ENCODE measurements at regions not wholly inside any gene's neighbourhood (a gene's known extent, or its start where the extent isn't known, plus 50 kb on each side); places are given as distances from the start of the nearest gene placed in this dataset.
"Not testable (repeated sequence)": the region's sequence is repeated elsewhere in the genome, so short reads cannot be mapped to it uniquely, and the experiment has no call there.

DNA sequence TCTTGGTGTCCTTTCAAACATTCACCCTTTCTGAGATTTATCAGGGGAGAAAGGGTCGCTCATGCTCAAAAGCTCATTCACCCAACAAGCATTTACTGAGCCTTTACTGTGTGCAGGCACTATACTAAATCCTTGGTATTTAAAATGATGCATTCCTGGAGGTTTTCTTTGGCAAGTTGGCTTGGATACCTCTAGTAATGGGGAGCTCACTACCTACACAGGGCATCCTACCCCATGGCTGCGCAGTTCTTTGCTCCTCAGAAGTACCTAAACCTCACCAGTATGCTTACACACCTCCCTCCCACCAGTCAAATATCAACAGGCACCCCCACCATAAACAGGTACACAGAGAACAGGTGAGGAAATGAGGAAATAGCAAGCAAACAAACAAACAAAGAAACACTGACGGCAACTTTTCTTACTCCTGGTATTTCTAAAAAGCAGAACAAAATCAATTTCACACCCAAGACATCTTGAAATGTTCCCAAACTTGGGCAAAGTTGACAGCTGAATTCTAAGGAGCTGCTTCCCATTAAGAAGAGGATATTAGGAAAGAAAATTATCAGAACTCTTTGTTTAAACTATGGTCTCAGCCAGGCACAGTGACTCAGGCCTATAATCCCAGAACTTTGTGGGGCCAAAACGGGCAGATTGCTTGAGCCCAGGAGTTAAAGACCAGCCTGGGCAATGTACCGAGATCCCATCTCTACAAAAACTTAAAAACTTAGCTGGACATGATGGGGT is 104.8 kb downstream of the PSMG1 start:
- H3K4me1 Mint-ChIP-seq: no peaks in the 10 kb centered on the region

DNA sequence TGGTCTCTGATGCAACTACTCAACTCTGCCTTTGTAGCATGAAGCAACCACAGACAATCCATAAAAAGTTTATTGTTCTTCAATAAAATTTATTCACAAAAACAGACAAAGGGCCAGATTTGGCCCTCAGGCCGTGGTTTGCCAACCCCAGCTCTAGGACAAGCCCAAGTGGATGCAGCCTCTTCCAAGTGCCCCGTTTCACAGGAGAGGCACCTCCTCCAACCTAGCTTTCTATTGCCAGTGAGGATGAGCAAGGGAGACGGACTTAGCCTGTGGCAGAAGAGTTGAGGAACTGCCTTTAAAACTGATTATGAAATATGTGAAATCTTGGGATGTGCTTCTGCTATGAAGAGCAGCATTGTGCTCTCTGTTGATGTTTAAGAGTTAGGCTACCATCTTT is 105.4 kb downstream of the PSMG1 start:
- peaks cover 3 to 18% of the 10 kb centered on the region in 2 donors for H3K9me3 Mint-ChIP-seq
- peaks cover 16% of the 10 kb centered on the region for H3K27me3 Mint-ChIP-seq
- no peaks in the 10 kb centered on the region for H3K4me1 Mint-ChIP-seq
- no peak overlapping the region for H3K27ac Mint-ChIP-seq
- no peak overlapping the region for H3K4me3 Mint-ChIP-seq
- ATAC-seq (no peak), DNase-seq (no peak)

More for the DNA sequence above, 104.8 kb downstream of the PSMG1 start:
- no peak for DNase-seq
- no peak overlapping the region for H3K4me3 Mint-ChIP-seq
- H3K27me3 Mint-ChIP-seq: peaks cover 16% of the 10 kb centered on the region
- H3K9me3 Mint-ChIP-seq: peaks cover 3 to 18% of the 10 kb centered on the region in 2 donors
- no peak for ATAC-seq
- no peak overlapping the region for H3K27ac Mint-ChIP-seq

DNA sequence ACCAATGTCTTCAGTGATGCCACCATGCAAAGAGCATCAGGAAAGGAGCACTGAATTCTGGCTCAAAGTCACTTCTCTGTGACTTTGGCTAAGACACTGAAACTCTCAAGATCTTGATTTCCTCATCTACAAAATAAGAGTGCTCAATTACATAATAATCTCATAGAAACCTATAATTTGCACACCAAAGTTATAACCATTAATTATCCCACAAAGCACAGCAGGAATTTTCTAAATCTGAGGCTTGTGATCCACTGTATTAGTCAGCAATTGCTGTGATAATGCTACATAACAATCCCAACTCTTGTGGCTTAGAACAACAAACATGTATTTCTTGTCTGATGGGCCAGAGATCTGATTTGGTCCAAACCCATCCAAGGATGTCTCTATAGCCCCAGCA is 108.7 kb downstream of the PSMG1 start:
- H3K27ac Mint-ChIP-seq: no peak overlapping the region
- DNase-seq (no peak), ATAC-seq (no peak)
- no peaks in the 10 kb centered on the region for H3K4me1 Mint-ChIP-seq
- H3K27me3 Mint-ChIP-seq: peaks cover 6% of the 10 kb centered on the region
- peaks cover 3 to 18% of the 10 kb centered on the region in 2 donors for H3K9me3 Mint-ChIP-seq
- H3K4me3 Mint-ChIP-seq: no peak overlapping the region

DNA sequence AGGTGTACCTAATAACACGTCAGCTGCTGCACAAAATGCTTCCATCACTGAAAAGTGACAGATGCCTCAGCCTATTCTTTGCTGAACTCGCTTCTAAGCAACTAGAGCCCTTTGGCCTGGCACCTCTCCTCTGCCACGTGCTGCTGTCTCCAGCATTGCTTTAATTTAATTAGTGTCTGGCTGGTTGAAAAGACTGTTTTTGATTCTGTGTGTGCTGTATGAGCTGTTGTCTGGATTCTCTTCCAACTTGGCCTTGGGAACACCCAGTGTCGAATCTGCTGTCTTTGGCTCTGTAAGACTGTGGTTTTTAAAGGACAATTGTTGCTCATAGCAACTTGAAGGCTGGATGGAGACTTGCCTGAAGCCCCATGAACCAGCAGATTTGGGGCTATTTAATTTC is 109.5 kb downstream of the PSMG1 start:
- Mint-ChIP-seq H3K9me3 (peaks cover 7 to 18% of the 10 kb centered on the region in 2 donors), H3K4me1 (no peaks in the 10 kb centered on the region), H3K27me3 (no peaks in the 10 kb centered on the region), H3K27ac (no peak overlapping the region), H3K4me3 (no peak overlapping the region)
- DNase-seq: no peak
- ATAC-seq: no peak

DNA sequence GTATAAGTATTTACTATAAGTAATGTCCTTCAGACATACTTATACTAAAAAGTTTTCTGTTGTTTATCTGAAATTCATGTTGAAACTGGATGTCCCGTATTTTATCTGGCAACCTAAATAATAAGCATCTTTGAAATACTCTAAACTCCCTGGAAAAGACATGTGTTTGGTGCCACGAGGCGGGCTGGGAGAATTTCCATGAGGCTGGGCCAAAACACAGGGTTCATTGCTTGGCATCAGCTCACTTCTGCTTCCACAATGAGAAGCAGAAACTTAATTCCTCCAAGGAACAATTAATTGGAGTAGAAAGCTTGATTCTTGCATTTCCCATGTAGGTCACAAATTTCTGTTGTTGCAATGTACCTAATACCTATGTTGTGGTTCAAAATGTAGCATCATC is 110.2 kb downstream of the PSMG1 start:
- no peaks in the 10 kb centered on the region for H3K27me3 Mint-ChIP-seq
- no peaks in the 10 kb centered on the region for H3K4me1 Mint-ChIP-seq
- no peak overlapping the region for H3K27ac Mint-ChIP-seq
- H3K4me3 Mint-ChIP-seq: no peak overlapping the region
- DNase-seq: no peak
- peaks cover 9 to 18% of the 10 kb centered on the region in 2 donors for H3K9me3 Mint-ChIP-seq
- no peak for ATAC-seq

DNA sequence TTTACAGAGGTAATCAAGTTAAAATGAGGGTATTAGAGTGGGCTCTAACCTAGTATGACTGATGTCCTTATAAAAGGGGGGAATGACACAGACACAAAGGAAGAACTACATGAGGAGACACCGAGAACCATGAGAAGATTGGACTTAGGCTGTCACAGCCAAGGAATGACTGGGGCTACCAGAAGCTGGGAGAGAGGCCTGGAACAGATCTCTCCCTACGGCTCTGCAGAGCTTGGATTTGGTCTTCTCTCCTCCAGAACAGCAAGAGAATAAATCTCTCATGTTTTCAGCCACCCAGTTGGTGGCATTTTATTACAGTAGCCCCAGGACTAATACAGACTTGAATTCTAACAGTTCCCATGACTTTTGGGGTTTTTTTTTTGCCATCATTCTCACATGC is 110.8 kb downstream of the PSMG1 start:
- Mint-ChIP-seq H3K9me3 (peaks cover 9 to 18% of the 10 kb centered on the region in 2 donors), H3K27ac (no peak overlapping the region), H3K4me3 (no peak overlapping the region), H3K4me1 (no peaks in the 10 kb centered on the region), H3K27me3 (no peaks in the 10 kb centered on the region)
- no peak for DNase-seq
- ATAC-seq: no peak

DNA sequence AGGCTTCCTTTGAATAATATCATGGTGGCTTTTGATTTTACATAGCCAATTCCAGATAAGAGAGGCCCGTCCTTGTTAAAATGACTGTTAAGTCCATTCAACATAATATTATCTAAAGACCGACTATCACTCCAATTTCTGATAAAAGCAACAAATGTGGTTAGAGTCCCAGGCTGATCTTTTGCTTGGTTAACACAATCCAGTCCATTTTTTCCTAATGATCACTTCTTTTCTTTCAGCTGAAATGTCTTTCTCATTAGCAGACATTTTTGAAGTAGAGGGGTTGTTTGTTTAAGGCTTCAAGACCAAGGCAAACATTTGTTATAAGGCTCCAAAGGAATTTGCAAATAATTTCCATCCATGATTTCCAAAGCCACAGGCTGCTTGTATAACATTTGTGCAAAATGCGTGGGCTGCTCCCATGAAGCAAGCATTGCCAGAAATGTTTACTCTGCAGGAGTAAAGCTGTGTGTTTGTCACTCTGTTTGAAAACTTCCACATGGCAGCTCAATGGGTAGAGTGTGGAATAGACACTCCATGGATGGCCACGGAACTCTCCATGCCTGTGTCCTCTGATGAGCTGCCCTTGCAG is 111.5 kb downstream of the PSMG1 start:
- H3K4me3 Mint-ChIP-seq: no peak overlapping the region
- H3K27me3 Mint-ChIP-seq: no peaks in the 10 kb centered on the region
- DNase-seq (no peak), ATAC-seq (no peak)
- no peaks in the 10 kb centered on the region for H3K4me1 Mint-ChIP-seq
- peaks cover 9 to 18% of the 10 kb centered on the region in 2 donors for H3K9me3 Mint-ChIP-seq
- no peak overlapping the region for H3K27ac Mint-ChIP-seq

DNA sequence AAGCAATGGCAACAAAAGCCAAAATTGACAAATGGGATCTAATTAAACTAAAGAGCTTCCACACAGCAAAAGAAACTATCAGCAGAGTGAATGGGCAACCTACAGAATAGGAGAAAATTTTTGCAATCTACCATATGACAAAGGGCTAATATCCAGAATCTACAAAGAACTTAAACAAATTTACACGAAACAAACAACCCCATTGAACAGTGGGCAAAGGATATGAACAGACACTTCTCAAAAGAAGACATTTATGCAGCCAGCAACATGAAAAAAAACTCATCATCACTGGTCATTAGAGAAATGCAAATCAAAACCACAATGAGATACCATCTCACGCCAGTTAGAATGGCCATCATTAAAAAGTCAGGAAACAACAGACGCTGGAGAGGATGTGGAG is 113.4 kb downstream of the PSMG1 start:
- H3K27me3 Mint-ChIP-seq, ATAC-seq: not testable (repeated sequence)

DNA sequence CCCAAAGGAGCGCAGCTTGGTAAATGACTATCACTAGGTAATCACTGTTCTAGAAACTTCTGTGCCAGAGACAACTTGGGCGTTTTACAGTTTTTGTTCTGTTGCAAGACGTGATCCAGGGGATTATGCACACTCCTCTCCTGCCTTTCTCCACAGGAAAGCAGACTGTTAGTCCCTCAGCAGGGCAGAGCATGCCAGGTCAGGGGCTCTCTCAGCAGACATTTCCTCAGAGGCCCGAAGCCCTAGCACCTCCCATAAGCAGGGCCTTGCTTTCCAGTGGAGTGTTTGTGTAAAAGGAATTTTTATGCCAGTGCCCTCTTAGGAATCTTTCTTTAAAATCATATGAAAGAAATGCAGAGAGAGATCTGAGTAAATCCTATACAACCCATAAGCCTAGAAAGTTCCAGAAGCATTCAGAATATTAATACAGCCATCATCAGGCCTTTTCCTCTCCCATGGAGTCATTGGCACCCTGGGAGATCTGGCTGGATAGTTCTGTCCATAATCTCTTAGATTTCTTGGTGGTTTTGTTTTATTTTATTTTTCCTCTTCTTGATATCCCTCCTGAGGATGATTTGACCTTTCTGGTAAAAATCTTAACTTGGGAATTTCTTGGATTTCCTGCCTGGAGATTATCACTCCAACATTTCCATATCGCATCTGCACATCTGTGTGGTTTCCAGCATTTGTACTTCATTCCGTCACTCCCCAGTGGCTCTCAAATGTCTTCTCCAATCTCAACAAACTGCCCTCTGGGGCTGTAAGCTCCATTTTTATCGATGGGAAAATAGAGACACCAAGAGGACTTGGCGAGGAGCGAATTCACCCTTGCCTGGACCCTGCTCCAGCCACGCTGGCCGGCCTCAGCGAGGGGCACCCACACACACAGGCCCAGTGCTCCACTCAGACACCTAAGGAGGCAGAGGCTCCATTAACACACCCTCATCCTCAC is 116.1 kb downstream of the PSMG1 start:
- no peak overlapping the region for H3K27ac Mint-ChIP-seq
- DNase-seq: no peak
- no peaks in the 10 kb centered on the region for H3K4me1 Mint-ChIP-seq
- H3K27me3 Mint-ChIP-seq: no peaks in the 10 kb centered on the region
- no peak for ATAC-seq
- H3K4me3 Mint-ChIP-seq: no peak overlapping the region
- H3K9me3 Mint-ChIP-seq: peaks cover 0 to 6% of the 10 kb centered on the region in 2 donors

More for the DNA sequence above, 113.4 kb downstream of the PSMG1 start:
- not testable (repeated sequence) for H3K4me1 Mint-ChIP-seq, H3K9me3 Mint-ChIP-seq, H3K4me3 Mint-ChIP-seq, DNase-seq, H3K27ac Mint-ChIP-seq

DNA sequence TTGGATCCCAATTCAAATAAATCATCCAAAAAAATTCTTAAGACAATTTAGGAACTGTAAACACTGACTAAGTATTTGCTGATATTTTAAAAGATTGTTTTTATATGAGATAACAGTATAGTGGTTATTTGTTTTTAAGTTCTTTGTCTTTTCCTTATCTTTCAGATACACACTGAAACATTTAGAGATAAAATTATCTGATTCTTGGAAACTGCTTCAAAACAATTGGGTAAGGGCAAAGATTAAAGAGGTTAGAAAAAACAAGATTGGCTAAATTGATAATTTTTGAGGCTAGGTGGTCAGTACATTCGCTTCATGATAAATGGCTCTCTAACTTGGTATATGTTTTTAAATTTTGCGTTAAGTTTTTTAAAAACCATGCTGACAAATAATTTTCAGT is 117.3 kb downstream of the PSMG1 start:
- Mint-ChIP-seq H3K4me1 (no peaks in the 10 kb centered on the region), H3K4me3 (no peak overlapping the region), H3K27me3 (no peaks in the 10 kb centered on the region), H3K27ac (peak overlapping the region in 1 of 2 donors; percentile 13), H3K9me3 (peaks cover 0 to 6% of the 10 kb centered on the region in 2 donors)
- no peak for DNase-seq
- no peak for ATAC-seq

DNA sequence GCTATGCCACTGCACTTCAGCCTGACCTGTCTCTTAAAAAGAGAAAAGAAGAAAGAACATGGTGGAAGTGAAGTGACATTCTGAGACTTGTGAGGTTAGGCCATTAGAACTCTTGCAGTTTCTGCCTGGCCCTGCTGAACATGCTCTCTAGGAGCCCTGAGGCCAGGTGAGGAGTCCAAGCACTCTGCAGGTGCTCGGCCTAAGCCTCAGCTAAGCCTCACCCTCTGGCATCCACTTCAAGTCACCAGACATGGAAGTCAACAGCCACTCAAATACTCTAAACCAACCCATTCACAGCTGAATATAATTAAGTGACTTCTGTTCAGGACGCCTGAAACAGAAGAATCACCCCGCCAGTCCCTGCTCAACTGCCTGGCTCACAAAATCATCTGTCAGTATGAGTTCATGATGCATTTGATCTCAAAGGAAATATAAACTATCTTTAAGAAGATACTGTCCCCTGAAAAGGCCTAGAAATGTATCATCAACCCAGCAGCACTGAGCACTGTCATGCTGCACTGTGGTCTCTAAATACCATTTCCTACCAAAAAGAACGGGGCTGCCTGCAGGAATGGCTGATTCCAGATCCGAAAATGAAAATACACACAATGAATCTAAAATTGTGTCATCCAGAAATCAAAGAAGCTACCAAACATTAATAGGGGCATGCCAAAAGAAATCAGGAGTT is 118.8 kb downstream of the PSMG1 start:
- no peaks in the 10 kb centered on the region for H3K4me1 Mint-ChIP-seq
- ATAC-seq: no peak
- no peaks in the 10 kb centered on the region for H3K27me3 Mint-ChIP-seq
- no peak for DNase-seq
- H3K9me3 Mint-ChIP-seq: peaks cover 0 to 6% of the 10 kb centered on the region in 2 donors
- H3K4me3 Mint-ChIP-seq: no peak overlapping the region
- H3K27ac Mint-ChIP-seq: no peak overlapping the region

DNA sequence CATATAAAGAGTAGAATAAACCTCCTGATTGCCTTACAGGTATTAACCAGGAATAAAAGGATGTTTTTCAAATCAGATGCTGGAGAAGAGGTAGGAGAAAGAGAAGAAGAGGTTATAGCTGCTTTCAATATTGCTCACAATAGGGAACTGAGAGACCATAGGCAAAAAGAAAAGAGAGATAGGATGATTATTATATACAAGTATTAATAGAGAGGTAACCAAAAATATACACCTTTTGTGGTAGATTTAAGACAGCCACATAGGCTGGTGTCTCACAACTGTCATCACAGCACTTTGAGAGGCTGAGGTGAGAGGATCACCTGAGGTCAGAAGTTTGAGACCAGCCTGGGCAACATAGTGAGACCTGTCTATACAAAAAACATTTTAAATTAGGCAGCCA is 119.7 kb downstream of the PSMG1 start:
- ATAC-seq: no peak
- H3K27ac Mint-ChIP-seq: no peak overlapping the region
- no peak for DNase-seq
- no peaks in the 10 kb centered on the region for H3K27me3 Mint-ChIP-seq
- no peaks in the 10 kb centered on the region for H3K4me1 Mint-ChIP-seq
- H3K4me3 Mint-ChIP-seq: no peak overlapping the region
- H3K9me3 Mint-ChIP-seq: peaks cover 0 to under 1% of the 10 kb centered on the region in 2 donors

DNA sequence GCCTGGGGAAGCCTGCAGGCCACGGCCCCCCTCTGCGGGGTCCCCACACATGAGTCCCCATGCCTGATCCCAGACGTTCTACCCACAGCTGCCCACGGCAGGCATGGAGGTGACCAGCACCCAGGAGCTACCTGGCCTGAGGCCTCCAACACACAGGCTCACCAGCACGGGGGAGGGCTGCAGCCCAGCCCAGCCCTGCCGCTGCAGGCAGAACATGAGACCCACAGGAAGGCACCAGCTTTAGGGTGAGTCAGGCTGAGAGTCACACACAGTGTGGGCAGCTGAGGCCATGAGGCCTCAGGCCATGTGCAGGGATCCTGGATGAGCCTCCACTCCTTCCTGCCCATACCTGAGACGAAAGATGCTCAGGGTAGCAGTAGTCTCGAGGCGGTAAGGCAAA is 121.1 kb downstream of the PSMG1 start:
- Mint-ChIP-seq H3K4me3 (no peak overlapping the region), H3K9me3 (no peaks in the 10 kb centered on the region), H3K27me3 (no peaks in the 10 kb centered on the region), H3K27ac (no peak overlapping the region), H3K4me1 (no peaks in the 10 kb centered on the region)
- ATAC-seq: no peak
- no peak for DNase-seq

DNA sequence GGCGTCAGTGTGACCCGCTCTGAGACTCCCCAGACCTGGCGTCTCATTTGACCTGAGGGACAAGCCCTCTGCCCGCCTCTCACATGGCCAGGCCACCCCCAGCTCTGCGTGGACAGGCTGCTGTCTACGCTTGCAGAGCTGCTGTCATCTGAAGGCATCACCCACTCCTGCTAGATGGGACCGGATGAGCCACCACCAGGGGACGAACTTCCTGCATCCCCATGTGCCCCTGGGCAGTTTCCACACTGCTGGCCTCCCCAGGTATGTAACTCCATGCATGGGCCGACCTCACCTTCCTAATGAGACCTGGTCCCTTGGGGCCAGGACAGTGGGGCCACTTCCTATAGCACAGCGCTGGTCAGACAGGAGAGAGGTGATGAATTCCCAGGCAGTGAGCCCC is 121.5 kb downstream of the PSMG1 start:
- no peak overlapping the region for H3K4me3 Mint-ChIP-seq
- H3K27ac Mint-ChIP-seq: no peak overlapping the region
- no peaks in the 10 kb centered on the region for H3K4me1 Mint-ChIP-seq
- peaks cover 2% of the 10 kb centered on the region for H3K27me3 Mint-ChIP-seq
- ATAC-seq (no peak), DNase-seq (no peak)
- H3K9me3 Mint-ChIP-seq: no peaks in the 10 kb centered on the region

DNA sequence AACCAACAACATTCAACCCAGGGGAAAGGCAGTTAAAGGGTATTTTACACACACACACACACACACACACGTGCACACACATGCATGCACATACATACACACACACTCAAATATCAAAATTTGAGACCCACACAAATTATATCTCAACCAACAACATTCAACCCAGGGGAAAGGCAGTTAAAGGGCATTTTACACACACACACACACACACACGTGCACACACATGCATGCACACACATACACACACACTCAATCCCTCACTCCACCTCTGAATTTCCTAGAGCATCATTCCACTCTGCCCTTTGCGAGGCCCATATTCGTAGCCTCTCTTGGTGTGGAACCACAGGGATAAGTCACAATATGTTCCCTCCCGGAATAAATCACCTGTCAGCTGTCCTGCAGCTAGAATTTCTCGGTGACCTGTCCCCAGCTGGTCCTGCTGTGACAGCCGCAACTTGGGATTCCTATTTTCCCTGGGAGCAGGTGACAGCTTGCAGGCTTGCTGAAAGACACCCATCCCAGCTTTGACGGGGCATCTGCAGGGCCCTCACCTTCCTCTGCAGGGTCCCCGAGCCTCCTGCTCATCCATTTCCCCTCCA is 122.7 kb downstream of the PSMG1 start:
- H3K4me3 Mint-ChIP-seq: no peak overlapping the region
- peaks cover 14% of the 10 kb centered on the region for H3K27me3 Mint-ChIP-seq
- H3K4me1 Mint-ChIP-seq: no peaks in the 10 kb centered on the region
- ATAC-seq: no peak
- no peak overlapping the region for H3K27ac Mint-ChIP-seq
- no peaks in the 10 kb centered on the region for H3K9me3 Mint-ChIP-seq
- DNase-seq: no peak
